ENCODE measurements at regions not wholly inside any gene's neighbourhood (a gene's known extent, or its start where the extent isn't known, plus 50 kb on each side); places are given as distances from the start of the nearest gene placed in this dataset.
"Not testable (repeated sequence)": the region's sequence is repeated elsewhere in the genome, so short reads cannot be mapped to it uniquely, and the experiment has no call there.

DNA sequence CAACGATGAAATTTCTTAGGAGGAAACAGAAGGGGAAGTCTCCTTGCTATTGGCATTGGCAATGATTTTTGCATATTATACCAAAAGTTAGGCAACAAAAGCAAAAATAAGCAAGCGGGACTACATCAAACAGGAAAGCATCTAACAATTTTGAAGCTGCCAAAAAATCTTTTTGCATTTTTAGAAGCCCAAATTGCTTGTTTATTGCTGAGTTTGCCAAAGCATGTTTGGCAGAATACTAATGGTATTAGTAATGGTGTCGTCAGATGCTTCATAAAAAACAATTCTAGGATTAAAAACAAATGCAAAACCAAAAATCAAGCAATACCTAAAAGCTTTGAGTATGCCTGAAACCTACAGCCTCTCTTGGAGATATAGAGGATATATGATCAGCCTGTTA is 80.0 kb downstream of the GALR1 start:
- no peak for DNase-seq

DNA sequence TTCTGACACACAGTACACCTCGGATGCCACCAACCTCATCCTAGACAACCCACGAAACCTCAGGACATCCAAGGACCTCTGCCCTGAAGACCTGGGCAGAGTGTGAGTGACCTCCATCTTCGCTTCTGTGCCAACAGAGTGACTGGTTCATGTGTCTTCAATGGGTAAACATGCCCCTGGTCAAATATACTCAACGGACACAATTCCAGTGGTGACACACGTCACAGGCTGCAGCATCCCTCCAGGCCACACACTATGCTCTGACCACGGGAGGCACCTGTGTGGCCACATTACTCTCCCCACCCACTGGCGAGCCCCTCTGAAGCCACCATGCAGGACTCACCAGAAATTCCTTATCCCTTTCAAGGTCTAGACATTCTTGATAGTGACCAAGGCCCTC is 85.2 kb downstream of the GALR1 start:
- no peak for DNase-seq

DNA sequence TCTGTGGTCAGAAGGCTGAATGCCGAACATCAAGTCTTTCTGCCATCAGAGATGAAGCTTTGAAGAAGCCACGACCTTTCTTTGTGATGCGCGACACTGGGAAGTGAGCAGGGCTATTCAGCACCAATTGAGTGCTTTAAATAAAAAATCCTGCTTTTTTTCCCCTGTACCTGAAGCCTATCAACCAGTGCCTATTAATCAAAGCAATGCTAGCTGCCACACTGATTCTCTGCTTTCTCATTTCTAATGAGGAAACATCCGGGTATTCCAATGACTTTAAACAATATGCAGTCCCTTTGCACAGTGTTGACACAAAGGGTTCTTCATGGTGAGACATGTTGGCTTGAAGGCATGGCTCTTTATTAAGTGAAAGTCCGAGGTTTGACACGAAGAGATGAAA is 88.0 kb downstream of the GALR1 start:
- DNase-seq: no peak

DNA sequence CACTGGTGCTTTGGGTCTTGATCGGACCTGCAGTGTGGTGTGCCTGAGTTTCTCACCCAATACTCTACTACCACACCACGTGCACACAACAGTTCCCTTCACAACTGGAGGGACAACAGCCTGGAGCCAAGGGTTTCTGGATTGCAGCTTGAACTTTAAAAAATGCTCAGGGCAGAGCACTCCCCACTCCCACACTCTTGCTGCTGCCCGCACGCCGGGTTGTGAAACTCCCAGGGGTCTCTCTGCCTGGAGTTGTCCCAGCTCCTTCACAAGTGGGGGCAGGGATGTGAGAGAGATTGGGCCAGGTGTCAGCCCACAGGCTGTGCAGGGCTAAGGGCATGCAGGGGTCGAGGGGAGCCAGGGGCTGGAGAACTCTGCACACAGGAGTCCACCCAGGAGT is 89.4 kb downstream of the GALR1 start:
- no peak for DNase-seq

DNA sequence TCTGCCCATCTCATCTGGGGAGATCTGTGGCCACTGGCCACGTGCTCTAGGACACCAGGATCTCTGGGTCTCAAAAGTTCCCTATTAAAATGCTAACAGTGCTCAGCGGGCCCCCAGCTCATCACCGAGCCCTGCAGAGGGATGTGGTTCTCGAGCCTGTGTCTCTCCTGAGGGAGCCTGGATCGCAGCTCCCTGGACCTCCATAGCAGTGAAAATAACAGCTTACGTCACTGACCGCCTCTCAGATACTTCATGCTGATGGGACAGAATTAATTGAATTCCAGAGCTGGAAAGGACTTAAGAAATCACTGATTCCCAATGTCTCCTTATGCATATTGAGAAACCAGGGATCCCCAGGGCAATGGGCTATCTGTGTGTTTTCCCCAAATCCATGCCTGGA is 90.0 kb downstream of the GALR1 start:
- no peak for DNase-seq

DNA sequence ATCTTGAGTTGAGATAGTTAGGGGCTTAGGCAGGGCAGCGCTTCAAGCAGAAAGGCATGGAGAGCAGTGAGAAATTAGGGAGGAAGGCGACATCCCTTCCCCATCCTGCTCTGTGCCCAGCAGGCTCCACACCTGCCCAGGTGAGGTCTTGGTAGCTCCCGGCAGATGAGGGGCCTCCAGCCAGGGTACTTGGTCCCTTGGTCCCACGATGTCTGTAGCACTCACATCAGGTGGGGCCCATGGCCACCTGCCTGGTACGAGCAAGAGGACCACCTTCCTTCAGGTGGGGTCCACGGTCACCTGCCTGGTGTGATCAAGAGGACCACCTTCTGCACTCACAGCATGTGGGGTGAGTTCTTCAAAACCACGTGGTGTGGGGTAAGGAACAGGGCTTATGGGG is 91.2 kb downstream of the GALR1 start:
- no peak for DNase-seq

DNA sequence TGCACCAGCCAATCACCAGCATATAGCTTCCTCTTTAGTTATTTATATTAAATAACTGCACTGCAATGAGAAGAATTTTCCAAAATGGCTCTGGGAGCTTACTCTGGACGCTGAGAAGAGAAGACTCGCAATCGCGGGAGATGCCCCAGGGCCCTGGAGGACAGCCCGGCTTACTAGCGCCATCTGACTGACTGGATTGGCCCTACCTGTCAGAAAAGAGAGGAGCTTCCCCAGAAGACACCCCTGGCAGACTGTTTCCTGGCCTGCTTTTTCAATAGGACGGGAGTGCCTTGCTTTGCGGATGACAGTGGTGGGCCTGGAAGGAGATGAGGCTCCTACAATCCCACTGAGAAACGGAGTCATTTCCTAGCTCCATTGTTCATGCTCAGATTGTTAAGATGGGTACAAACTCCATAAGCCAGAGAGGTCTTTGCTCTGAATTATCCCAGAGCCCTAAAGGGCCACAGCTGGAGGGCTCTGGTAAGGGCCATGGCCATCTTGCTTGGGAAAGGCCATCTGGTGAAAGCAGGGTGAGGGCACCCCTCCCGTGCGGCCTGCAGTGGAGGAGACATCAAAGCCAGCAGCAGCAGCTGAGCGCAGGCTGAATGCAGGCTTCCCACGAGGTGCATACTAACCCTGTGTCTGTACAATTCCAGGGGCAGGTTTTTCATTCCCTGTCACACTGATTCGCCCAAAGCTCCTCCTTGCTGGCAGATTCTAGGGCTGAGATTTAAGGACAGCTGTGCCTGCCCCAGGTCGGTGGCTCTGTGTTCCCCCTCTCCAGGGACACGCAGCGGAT is 92.1 kb downstream of the GALR1 start:
- DNase-seq: no peak

DNA sequence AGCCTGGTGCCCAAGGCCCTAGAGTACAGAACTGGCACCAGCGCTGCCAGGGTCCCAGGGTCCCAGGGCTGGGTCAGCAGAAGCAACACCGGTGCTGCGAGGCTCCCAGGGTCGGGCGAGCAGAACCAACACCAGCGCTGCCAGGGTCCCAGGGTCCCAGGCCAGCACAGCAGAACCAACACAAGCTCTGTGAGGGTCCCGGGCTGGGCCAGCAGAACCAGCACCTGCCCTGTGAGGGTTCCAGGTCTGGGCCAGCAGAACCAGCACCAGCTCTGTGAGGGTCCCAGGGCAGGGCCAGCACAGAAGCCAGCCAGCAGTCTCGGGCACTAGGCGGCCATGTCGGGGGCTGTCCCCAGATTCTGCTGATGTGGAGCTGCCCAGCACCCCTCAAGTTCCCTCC is 93.1 kb downstream of the GALR1 start:
- DNase-seq: no peak

DNA sequence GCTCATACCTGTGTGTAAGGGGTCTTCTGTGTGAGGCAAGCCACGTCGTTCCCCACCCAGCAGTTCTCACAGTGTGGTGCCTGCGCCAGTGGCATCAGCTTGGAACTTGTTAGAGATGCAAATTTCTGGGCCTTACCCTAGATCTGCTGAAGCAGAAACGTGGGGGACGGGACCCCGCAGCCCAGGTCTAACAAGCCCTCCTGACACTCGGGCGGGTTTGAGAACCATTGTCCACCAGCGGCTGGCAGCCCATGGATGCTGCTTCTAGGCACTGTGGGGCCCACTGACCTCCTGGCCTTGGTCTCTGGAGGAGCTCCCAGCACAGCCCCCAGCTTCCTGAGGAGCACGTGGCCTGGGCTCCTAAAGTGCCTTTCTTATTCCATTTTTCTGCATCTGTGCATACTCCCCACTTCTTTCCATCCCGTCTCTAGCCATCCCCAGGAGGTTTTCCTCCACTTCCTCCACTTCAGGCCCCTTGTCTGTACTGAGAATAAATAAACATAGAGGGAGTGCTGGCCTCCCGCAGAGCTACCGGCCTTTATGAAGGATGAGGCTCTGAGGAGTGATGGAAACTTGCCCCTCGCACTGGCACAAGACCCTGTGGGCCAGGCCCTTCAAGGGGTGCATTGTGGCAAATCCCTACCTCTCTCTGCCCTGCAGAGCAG is 94.3 kb downstream of the GALR1 start:
- no peak for DNase-seq

DNA sequence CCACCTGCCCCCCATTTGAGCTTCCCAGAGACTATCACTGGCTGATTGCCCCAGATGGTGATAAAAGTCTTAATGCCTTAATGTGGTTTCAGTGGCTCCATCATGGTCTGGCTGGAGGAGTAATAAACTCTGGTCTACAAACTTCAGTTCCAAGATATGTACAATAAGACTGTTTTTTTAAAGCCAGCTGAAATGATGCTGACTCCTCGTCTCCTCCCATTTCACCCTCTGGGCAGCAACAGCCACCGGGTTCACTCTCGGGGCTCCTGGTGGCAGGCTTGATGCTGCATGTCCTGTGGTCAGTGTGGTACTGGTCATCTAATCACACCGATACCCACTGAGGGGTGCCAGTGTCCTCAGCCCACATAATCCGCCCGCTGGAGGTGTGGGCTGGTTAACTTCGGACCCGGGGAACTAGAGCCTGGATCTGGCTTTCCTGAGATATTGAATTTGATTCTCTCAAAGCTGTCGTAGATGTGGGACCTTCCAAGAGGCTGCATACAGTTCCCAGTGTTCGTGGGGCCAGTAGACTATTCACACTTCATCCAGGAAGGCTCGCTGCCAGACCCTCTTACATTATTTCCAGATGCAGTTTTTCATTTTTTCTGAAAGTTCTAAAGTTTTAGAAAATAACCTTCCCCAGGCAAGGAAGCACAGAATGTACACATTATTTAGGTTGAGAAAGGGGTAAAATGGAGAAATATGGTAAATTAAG is 95.3 kb downstream of the GALR1 start:
- no peak for DNase-seq

DNA sequence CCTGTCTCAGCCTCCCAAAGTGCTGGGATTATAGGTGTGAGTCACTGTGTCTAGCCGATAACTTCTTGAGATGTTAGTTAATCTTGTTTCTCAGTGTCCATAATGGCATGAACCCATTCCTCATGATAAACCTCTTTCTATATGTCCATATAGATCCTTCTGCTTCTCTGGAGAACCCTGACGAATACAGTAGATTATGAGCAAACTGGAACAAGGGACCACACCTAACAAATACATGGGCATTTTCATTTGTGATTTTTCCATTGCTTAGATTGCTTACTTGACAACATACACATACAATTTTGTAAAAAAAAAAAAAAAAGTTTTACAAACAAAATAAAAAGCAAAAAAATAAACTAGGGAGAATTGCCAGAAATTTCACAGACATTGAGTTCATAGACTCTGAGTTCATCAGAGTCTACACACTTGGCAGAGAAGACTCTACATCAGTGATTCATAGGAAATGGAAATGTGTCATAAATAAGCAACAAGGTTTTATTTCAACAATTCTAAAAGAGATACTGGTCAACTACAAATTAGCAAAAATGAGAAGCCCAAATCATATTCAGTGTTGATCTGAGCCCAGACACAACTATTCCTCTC is 96.7 kb downstream of the GALR1 start:
- no peak for DNase-seq

DNA sequence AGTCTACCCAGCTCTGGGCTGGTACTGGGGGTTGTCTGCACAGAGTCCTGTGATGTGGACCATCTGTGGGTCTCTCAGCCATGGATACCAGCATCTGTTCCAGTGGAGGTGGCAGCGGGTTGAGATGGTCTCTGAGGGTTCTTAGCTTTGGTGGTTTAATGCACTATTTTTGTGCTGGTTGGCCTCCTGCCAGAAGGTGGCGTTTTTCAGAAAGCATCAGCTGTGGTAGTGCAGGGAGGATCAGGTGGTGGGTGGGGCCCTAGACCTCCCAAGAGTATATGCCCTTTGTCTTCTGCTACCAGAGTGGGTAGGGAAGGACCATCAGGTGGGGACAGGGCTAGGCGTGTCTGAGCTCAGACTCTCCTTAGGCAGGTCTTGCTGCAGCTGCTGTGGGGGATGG is 103.7 kb downstream of the GALR1 start:
- DNase-seq: not testable (repeated sequence)

DNA sequence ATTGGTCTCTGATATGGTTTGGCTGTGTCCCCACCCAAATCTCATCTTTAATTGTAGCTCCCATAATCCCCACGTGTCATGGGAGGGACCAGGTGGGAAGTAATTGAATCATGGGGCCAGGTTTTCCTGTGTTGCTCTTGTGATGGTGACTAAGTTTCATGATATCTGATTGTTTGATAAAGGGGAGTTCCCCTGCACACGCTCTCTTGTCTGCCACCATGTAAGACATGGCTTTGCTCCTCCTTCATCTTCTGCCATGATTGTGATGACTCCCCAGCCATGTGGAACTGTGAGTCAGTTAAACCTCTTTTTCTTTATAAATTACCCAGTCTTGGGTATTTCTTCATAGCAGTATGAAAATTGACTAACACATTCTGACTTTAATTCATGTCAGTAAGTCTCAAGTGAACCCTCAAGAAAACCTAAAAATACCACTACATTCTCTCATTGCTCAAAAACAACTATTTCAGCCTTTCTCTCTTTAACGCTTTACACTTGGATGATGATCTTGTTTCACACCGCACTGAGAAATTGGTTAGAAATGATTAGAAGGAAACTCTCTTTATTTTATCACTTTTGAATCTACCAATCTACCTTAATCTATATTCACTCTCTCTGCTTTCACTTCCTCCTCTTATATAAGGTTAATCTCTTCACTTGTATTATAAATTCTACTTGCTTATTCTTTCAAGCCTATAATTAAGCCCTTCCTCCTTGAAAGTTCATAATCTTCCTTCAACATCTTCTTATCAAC is 110.1 kb downstream of the GALR1 start:
- no peak for DNase-seq

DNA sequence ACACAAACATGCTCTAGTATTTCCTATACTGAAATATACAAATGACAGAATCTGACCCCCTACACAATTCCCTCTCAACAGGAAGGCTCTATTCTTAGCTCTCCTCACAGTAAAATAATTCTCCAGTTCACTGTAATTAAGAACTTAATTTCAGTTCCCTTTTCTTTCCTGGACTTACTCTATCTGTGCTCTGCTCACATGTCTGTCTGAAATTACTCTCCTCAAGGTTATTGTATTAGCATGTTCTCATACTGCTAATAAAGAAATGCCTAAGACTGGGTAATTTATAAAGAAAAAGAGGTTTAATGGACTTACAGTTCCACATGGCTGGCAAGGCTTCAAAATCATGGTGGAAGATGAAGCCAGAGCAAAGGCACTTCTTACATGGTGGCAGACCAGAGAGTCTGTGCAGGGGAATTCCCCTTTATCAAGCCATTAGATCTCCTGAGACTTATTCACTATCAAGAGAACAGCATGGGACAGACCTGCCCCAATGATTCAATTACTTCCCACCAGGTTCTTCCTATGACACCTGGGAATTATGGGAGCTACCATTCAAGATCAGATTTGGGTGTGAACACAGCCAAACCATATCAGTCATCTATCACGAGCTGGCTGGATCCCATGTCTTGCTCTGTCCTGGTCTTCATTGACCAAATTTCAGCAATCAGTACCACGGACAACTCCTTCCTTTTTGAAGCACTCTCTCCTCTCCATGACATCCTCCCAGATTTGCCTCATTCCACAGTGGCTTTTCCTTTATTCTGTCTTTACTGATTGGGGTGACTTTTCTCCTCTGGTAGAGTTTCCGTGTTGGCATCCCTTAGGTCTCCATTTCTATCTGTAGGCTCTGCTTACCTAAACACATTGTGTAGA is 110.9 kb downstream of the GALR1 start:
- no peak for DNase-seq

DNA sequence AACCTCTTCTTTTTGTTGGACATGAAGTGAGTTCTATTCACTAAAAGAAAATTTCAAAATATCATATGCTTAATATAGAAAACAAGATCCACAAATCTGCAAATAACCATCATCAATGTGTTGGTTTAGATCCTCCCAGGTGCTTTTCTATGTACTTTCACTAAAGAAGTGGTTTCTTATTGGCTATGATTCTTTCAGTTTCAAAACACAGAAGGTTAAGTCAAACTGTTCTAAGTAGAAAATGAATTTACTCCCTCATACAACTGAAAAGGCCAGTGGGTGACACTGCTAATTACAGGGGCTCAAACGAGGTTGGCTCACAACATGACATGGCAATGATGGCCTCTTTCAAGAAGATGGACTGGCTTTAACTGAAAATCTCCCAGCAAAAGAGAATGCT is 111.7 kb downstream of the GALR1 start:
- DNase-seq: no peak

DNA sequence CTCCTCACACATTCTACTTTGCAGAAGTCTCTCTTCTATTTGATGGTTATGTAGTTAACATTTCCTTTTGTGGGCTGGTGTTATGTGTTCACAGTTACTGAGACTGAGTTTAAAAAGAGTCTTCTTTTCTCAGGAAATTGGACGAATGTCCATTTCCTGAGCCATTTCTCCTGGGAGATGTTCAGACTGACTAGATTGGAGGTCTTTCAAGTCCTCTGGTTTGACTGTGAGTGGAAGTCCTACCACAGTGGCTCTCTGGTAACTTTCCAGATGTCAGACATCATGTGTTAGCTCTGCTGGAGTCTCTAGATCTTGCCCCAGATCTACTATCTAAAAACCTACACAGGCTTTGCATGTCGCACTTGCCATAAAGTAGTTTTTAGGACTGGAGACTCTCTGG is 116.0 kb downstream of the GALR1 start:
- DNase-seq: no peak

DNA sequence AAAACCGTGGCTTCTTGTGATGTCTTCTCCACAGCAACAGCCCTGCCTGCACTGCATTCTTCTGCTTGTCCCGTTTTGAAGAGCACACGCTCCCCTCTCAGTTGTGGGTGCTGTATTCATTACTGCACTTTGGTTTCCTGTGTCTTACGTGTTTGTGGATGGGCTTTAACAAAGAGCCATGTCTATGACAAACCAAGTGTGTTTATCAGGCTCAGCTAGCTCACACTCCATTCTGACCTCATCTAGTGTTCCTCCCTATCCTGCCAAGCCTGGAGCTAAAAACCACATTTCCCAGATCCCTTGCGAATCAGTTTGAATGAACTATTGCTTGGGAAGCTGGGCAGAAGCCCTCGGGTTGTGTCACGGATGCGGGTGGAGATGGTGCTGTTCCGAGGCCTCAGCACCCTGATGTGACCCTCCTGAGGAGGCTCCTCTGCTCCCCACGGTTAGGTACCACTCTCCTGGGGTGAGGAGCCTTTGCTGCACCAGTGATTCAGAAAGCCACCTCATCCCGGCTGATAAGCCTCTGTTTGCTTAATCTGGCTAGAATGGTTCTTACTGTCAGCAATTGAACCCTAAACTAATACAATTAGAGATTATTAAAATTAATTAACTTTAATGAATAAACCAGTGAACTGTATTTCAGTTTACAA is 116.5 kb downstream of the GALR1 start:
- no peak for DNase-seq

DNA sequence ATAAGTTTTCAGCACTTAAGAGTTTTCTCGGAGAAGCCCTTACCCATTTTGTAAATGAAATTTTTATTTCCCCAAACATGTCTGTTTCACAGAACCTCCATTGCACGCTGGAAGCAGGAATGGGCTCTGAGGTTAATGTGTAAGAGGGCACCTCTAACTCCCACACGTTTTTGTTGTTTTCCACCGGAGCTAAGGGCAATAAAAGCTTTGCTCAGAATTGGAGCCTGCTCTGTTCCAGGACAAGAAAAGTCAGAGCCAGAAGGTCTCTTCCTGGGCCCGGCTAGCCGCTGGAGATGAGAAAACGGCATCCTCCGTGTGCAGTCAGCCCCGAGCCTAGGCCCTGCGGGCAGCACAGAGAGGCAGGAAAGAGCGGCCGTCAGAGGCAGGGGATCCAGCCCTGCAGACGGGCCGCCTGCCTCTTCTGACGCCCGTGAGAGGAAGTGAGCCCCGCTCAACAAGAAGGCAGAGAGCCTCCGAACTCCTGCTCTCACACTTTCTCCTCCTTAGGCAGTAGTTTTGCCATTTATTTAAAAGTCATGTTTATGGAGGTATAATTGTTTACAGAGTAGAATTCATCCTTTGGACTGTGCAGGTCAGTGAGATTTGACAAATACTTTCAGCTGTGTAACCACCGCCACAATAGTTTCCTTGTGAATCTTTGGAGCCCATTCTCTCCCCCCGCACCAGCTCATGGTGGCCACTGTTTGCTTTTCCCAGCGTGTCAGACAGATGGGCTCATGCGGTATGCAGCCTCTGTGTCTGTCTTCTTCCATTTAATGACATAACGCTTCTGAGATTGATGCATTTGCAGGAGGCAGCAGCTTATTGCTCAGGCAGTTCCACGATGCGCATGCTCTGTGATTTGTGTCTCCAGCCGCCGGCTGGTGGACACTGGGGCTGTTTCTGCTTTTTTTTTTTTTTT is 117.3 kb downstream of the GALR1 start:
- no peak for DNase-seq

DNA sequence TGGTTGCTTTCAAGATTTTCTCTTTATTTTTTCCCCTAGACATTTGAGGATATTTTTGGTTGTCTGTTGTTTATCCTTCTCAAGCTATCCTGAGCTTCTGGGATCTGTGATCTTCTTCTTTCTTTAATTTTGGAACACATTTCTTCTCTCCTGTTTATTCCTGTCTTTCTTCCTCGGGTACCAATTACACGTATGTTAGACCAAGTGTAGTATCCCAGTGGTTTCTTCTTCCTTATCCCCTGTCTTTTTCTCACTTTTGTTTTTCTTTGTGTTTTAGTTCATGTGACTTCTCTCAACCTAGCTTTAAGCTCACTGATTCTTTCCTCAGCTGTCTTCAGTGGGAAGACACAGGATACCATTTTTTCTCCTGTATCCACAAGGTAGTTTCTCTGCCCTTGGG is 120.0 kb downstream of the GALR1 start:
- DNase-seq: no peak
